H9 (cell line): ENCODE measurements at regions not wholly inside any gene's neighbourhood (a gene's known extent, or its start where the extent isn't known, plus 50 kb on each side); places are given as distances from the start of the nearest gene placed in this dataset.
"Not testable (repeated sequence)": the region's sequence is repeated elsewhere in the genome, so short reads cannot be mapped to it uniquely, and the experiment has no call there.

Experiments used
- DNase-seq: peaks from one replicate; pipeline ENCODE4 v3.0.0-alpha.2; 2017
- H2AFZ ChIP-seq: one replicate; pipeline ENCODE4 v1.6.1; 2013; ENCODE audit warnings: mild to moderate bottlenecking, low read length, control low read depth, moderate library complexity
- H2AK5ac ChIP-seq: 2 replicates; pipeline ENCODE4 v1.6.1; 2013; ENCODE audit warnings: low read length, control low read depth, mixed read lengths; ENCODE audit not compliant: insufficient read length
- H2BK120ac ChIP-seq: one replicate; pipeline ENCODE4 v1.6.1; 2013; ENCODE audit warnings: low read depth, mild to moderate bottlenecking, low read length, control low read depth, inconsistent platforms; ENCODE audit not compliant: poor library complexity, severe bottlenecking
- H2BK12ac ChIP-seq: 2 replicates; pipeline ENCODE4 v1.6.1; 2013; ENCODE audit warnings: low read length, control low read depth, mixed read lengths, low read depth; ENCODE audit not compliant: insufficient read length
- H2BK15ac ChIP-seq: 2 replicates; pipeline ENCODE4 v1.6.1; 2013; ENCODE audit warnings: low read depth, low read length, control low read depth
- H2BK20ac ChIP-seq: one replicate; pipeline ENCODE4 v1.6.1; 2013; ENCODE audit warnings: low read depth, mild to moderate bottlenecking, low read length, control low read depth, inconsistent platforms; ENCODE audit not compliant: poor library complexity, severe bottlenecking
- H2BK5ac ChIP-seq: 2 replicates; pipeline ENCODE4 v1.6.1; 2013; ENCODE audit warnings: low read length, control low read depth, mixed read lengths; ENCODE audit not compliant: insufficient read length
- H3K14ac ChIP-seq: 2 replicates; pipeline ENCODE4 v1.6.1; 2013; ENCODE audit warnings: low read length, control low read depth; ENCODE audit not compliant: insufficient read depth
- H3K18ac ChIP-seq: 2 replicates; pipeline ENCODE4 v1.6.1; 2013; ENCODE audit warnings: low read depth, mild to moderate bottlenecking, mixed read lengths, low read length, control low read depth; ENCODE audit not compliant: insufficient read length
- H3K23ac ChIP-seq: 2 replicates; pipeline ENCODE4 v1.6.1; 2013; ENCODE audit warnings: low read length, control low read depth, mixed read lengths, low read depth; ENCODE audit not compliant: insufficient read length
- H3K23me2 ChIP-seq: 2 replicates; pipeline ENCODE4 v1.6.1; 2013; ENCODE audit warnings: low read depth, mild to moderate bottlenecking, mixed read lengths, low read length, control low read depth; ENCODE audit not compliant: insufficient read length, poor library complexity, severe bottlenecking
- H3K27ac ChIP-seq: 2 replicates; pipeline ENCODE4 v1.5.1; 2013; ENCODE audit warnings: low read length, control low read depth, mixed read lengths, low read depth; ENCODE audit not compliant: insufficient read length
- H3K27me3 ChIP-seq: 2 replicates; pipeline ENCODE4 v1.6.1; 2013; ENCODE audit warnings: low read length, control low read depth, inconsistent platforms; ENCODE audit not compliant: insufficient read depth
- H3K4ac ChIP-seq: 2 replicates; pipeline ENCODE4 v1.6.1; 2013; ENCODE audit warnings: low read depth, mild to moderate bottlenecking, control low read depth, inconsistent platforms, low read length, moderate library complexity
- H3K4me1 ChIP-seq: 2 replicates; pipeline ENCODE4 v1.6.1; 2013; ENCODE audit warnings: low read length, control low read depth, inconsistent platforms; ENCODE audit not compliant: insufficient read depth
- H3K4me2 ChIP-seq: 2 replicates; pipeline ENCODE4 v1.6.1; 2013; ENCODE audit warnings: low read length, control low read depth, mixed read lengths; ENCODE audit not compliant: insufficient read length, insufficient read depth
- H3K56ac ChIP-seq: 2 replicates; pipeline ENCODE4 v1.6.1; 2013; ENCODE audit warnings: low read depth, mild to moderate bottlenecking, mixed read lengths, low read length, control low read depth; ENCODE audit not compliant: insufficient read length
- H3K79me1 ChIP-seq: 2 replicates; pipeline ENCODE4 v1.6.1; 2013; ENCODE audit warnings: low read depth, mild to moderate bottlenecking, moderate library complexity, low read length, control low read depth, inconsistent platforms; ENCODE audit not compliant: insufficient read depth, poor library complexity, severe bottlenecking
- H3K79me2 ChIP-seq: 2 replicates; pipeline ENCODE4 v1.6.1; 2013; ENCODE audit warnings: low read length, control low read depth, inconsistent platforms; ENCODE audit not compliant: insufficient read depth
- H3K9ac ChIP-seq: 2 replicates; pipeline ENCODE4 v1.6.1; 2013; ENCODE audit warnings: low read length, control low read depth, mixed read lengths; ENCODE audit not compliant: insufficient read length; ENCODE audit errors: extremely low read depth
- H3K9me3 ChIP-seq: one replicate; pipeline ENCODE4 v1.6.1; 2013; ENCODE audit warnings: low read depth, low read length, inconsistent platforms; ENCODE audit not compliant: control insufficient read depth
- H3T11ph ChIP-seq: one replicate; pipeline ENCODE4 v1.6.1; 2013; ENCODE audit warnings: mild to moderate bottlenecking, low read length, control low read depth, inconsistent platforms
- H4K20me1 ChIP-seq: one replicate; pipeline ENCODE4 v1.6.1; 2013; ENCODE audit not compliant: control insufficient read depth, insufficient read length, insufficient read depth
- H4K5ac ChIP-seq: 2 replicates; pipeline ENCODE4 v1.6.1; 2013; ENCODE audit warnings: low read depth, mild to moderate bottlenecking, mixed read lengths, low read length, control low read depth; ENCODE audit not compliant: insufficient read length
- H4K8ac ChIP-seq: replicated peaks from 2 replicates; pipeline ENCODE4 v1.6.1; 2013; ENCODE audit warnings: low read length, control low read depth, mixed read lengths, low read depth; ENCODE audit not compliant: insufficient read length
- H4K91ac ChIP-seq: 2 replicates; pipeline ENCODE4 v1.6.1; 2013; ENCODE audit warnings: low read depth, mild to moderate bottlenecking, moderate library complexity, mixed read lengths, low read length, control low read depth; ENCODE audit not compliant: insufficient read length
- H3K27ac Mint-ChIP-seq, 3 experiments: 2 replicates in 2 of 3; 3 replicates in 1 of 3; pipeline ENCODE4 v1.8.0; 2020 to 2021; ENCODE audit warnings: mixed read lengths in 3 of 3, mild to moderate bottlenecking in 1 of 3, moderate library complexity in 1 of 3
- H3K27me3 Mint-ChIP-seq: 2 replicates; pipeline ENCODE4 v1.8.0; 2021; ENCODE audit warnings: low read depth, mild to moderate bottlenecking, moderate library complexity, mixed read lengths
- H3K36me3 Mint-ChIP-seq, 3 experiments: 2 replicates in 2 of 3; 3 replicates in 1 of 3; pipeline ENCODE4 v1.8.0; 2020 to 2021; ENCODE audit warnings: low read depth in 3 of 3, mixed read lengths in 3 of 3; ENCODE audit not compliant: insufficient read depth in 1 of 3
- H3K4me1 Mint-ChIP-seq, 2 experiments: 2 replicates each; pipeline ENCODE4 v1.8.0; 2020; ENCODE audit warnings: mixed read lengths in 2 of 2
- H3K4me3 Mint-ChIP-seq, 2 experiments: 2 replicates in 1 of 2; 3 replicates in 1 of 2; pipeline ENCODE4 v1.8.0; 2020 to 2021; ENCODE audit warnings: mild to moderate bottlenecking in 2 of 2, mixed read lengths in 2 of 2, moderate library complexity in 1 of 2
- H3K9me3 Mint-ChIP-seq, 2 experiments: 2 replicates in 1 of 2; 3 replicates in 1 of 2; pipeline ENCODE4 v1.8.0; 2020; ENCODE audit warnings: mild to moderate bottlenecking in 2 of 2, mixed read lengths in 2 of 2, moderate library complexity in 1 of 2
- CTCF ChIP-seq: fragments of 200-600 bp; sonication (generic); conservative IDR thresholded peaks from 3 replicates; pipeline ENCODE4 v1.8.0; 2021; ENCODE audit warnings: antibody characterized with exemption, mild to moderate bottlenecking
- WGBS: extraction: QIAGEN DNeasy Blood & Tissue Kit; methylation state at CpG from one replicate; pipeline ENCODE4 v1.1.7; 2013; ENCODE audit warnings: missing lambda C conversion rate, low lambda C conversion rate, mixed read lengths; ENCODE audit not compliant: insufficient read length; ENCODE audit errors: extremely low coverage; 5-methylcytosine and 5-hydroxymethylcytosine counted together

DNA sequence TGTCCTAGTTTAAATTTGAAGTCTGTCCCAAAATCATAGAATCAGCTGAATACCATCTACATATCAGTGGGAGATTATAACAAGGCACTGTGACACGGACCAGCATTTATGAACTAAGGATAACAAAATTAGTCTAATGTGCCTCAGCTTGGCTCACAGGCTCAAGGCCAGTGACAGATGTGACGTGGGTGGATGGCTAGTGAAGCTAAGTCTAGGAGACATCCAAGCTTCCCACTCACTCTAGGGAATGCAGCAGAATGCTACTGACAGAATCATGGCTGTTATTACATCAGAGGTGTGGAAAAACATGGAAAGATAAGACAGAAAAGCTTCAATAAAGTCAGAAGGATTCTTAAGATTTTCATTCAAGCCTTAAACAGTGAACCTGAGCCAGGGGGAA, 329.9 kb downstream of the NAF1 start:
- no peak overlapping the region for H3K4me2 ChIP-seq
- H3K14ac ChIP-seq = no peak overlapping the region
- H3K9ac ChIP-seq = no peak overlapping the region
- no peak overlapping the region for H3K27ac Mint-ChIP-seq
- H2AK5ac ChIP-seq = no peak overlapping the region
- H3K4ac ChIP-seq = no peak overlapping the region
- TF ChIP-seq CTCF = no peak
- no CpG with 5 or more reads among the region's 2 CpGs for WGBS
- no peaks in the 10 kb centered on the region for H3K4me1 Mint-ChIP-seq
- no peaks in the 10 kb centered on the region for H3K79me1 ChIP-seq
- H3K56ac ChIP-seq = no peak overlapping the region
- H2BK20ac ChIP-seq = no peak overlapping the region
- no peak overlapping the region for H3K27ac ChIP-seq
- no peaks in the 10 kb centered on the region for H3K27me3 Mint-ChIP-seq
- H3K4me3 Mint-ChIP-seq = no peak overlapping the region
- no peak overlapping the region for H2BK12ac ChIP-seq
- H3K27me3 ChIP-seq = no peaks in the 10 kb centered on the region
- peaks cover 0 to 4% of the 10 kb centered on the region in 2 experiments; a peak in 3 of 5 replicates for H3K9me3 Mint-ChIP-seq
- peaks cover 0 to 7% (median 0%) of the 10 kb centered on the region in 3 experiments; a peak in 1 of 7 replicates for H3K36me3 Mint-ChIP-seq
- no peaks in the 10 kb centered on the region for H4K20me1 ChIP-seq
- H3K79me2 ChIP-seq = no peaks in the 10 kb centered on the region
- H2BK120ac ChIP-seq = no peak overlapping the region
- no peak overlapping the region for H2BK5ac ChIP-seq
- H3K23me2 ChIP-seq = no peaks in the 10 kb centered on the region
- H4K8ac ChIP-seq = no peak overlapping the region
- no peaks in the 10 kb centered on the region for H3K4me1 ChIP-seq
- H3K23ac ChIP-seq = no peak overlapping the region
- H2BK15ac ChIP-seq = no peak overlapping the region
- no peak for DNase-seq
- H3K18ac ChIP-seq = no peak overlapping the region
- H3K9me3 ChIP-seq = no peaks in the 10 kb centered on the region
- no peak overlapping the region for H4K91ac ChIP-seq
- H4K5ac ChIP-seq = no peak overlapping the region
- H3T11ph ChIP-seq = no peak overlapping the region
- H2AFZ ChIP-seq = no peak overlapping the region

- not testable (repeated sequence) for H4K20me1 ChIP-seq, H3K4me2 ChIP-seq, H3K4ac ChIP-seq, H3K27ac ChIP-seq, H2BK12ac ChIP-seq, H2BK15ac ChIP-seq, H3T11ph ChIP-seq, H2BK120ac ChIP-seq, H3K56ac ChIP-seq, H3K27me3 Mint-ChIP-seq, H3K9me3 ChIP-seq, H3K9ac ChIP-seq, H2BK5ac ChIP-seq, H2AK5ac ChIP-seq, H3K4me1 ChIP-seq, H3K14ac ChIP-seq, H4K5ac ChIP-seq, H3K4me3 Mint-ChIP-seq, H3K9me3 Mint-ChIP-seq, H3K27ac Mint-ChIP-seq, H3K79me2 ChIP-seq, H3K27me3 ChIP-seq, H4K91ac ChIP-seq, H3K23ac ChIP-seq, H3K18ac ChIP-seq, DNase-seq, H3K36me3 Mint-ChIP-seq, H2BK20ac ChIP-seq, H3K23me2 ChIP-seq, H2AFZ ChIP-seq, H3K79me1 ChIP-seq, H3K4me1 Mint-ChIP-seq, H4K8ac ChIP-seq
- WGBS = no CpG with 5 or more reads among the region's 6 CpGs
Measured at GRCh38 chr4:162836258-162836657, 330.4 kb downstream of the NAF1 start.
